Tibial nerve (tissue), 4 donors: ENCODE measurements at regions not wholly inside any gene's neighbourhood (a gene's known extent, or its start where the extent isn't known, plus 50 kb on each side); places are given as distances from the start of the nearest gene placed in this dataset.

ENCODE experiments used
- EP300 ChIP-seq, 2 donors: sonication (generic); formaldehyde crosslinking; IDR thresholded peaks; one replicate each; pipeline ENCODE4 v1.6.1; 2017; ENCODE audit warnings: antibody characterized with exemption in 2 of 2, mild to moderate bottlenecking in 1 of 2
- TF ChIP-seq, protein P1 (sequence below), 5 experiments: fragments of 200-600 bp in 3 of 5; fragments of 450-650 bp in 2 of 5; sonication (generic) in 3 of 5; IDR thresholded peaks; one replicate each; pipeline ENCODE4 v1.5.1; 2016 to 2019; ENCODE audit warnings: antibody characterized with exemption in 5 of 5, mild to moderate bottlenecking in 3 of 5, moderate library complexity in 2 of 5

DNA sequence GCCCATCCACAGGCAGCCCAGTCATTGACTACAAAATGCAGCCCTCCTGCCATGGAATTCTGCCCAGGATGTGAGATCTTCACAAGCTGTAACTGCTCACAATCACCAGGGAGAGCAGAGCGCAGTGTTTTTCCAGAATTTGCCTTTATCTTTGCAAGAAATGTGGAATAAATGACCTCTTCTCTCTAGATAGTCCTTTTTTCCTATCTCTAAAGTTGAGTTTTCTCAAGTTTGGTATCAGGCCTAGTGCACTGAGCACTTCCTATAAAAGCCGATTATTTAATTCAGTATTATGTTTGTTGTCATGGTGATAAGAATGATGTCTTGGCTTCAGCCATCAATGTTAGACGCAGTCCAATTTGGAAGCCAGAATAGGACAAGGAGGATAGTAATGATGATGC is 246.9 kb upstream of the IRF2BP2 start:
- TF ChIP-seq, protein P1, sequence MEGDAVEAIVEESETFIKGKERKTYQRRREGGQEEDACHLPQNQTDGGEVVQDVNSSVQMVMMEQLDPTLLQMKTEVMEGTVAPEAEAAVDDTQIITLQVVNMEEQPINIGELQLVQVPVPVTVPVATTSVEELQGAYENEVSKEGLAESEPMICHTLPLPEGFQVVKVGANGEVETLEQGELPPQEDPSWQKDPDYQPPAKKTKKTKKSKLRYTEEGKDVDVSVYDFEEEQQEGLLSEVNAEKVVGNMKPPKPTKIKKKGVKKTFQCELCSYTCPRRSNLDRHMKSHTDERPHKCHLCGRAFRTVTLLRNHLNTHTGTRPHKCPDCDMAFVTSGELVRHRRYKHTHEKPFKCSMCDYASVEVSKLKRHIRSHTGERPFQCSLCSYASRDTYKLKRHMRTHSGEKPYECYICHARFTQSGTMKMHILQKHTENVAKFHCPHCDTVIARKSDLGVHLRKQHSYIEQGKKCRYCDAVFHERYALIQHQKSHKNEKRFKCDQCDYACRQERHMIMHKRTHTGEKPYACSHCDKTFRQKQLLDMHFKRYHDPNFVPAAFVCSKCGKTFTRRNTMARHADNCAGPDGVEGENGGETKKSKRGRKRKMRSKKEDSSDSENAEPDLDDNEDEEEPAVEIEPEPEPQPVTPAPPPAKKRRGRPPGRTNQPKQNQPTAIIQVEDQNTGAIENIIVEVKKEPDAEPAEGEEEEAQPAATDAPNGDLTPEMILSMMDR (IDR thresholded peaks at IDR 0.05): no peak
- no peak for TF ChIP-seq EP300 (IDR thresholded peaks at IDR 0.05)
